AG09309 (cell line): ENCODE measurements at regions not wholly inside any gene's neighbourhood (a gene's known extent, or its start where the extent isn't known, plus 50 kb on each side); places are given as distances from the start of the nearest gene placed in this dataset.
"Not testable (repeated sequence)": the region's sequence is repeated elsewhere in the genome, so short reads cannot be mapped to it uniquely, and the experiment has no call there.

ENCODE experiments used
- DNase-seq: peaks from one replicate; pipeline ENCODE4 v3.0.0-alpha.2; 2010; ENCODE audit warnings: low read depth
- H3K4me3 ChIP-seq: 2 replicates; pipeline ENCODE4 v1.5.1; 2011; ENCODE audit warnings: mild to moderate bottlenecking, low read depth, low read length, moderate library complexity; ENCODE audit not compliant: control insufficient read depth
- TF ChIP-seq, protein P1 (sequence below): IDR thresholded peaks from 2 replicates; pipeline ENCODE4 v1.5.1; 2011; ENCODE audit warnings: mild to moderate bottlenecking, low read depth, low read length, inconsistent platforms; ENCODE audit not compliant: insufficient read depth, control insufficient read depth; ENCODE audit errors: missing control alignments

DNA sequence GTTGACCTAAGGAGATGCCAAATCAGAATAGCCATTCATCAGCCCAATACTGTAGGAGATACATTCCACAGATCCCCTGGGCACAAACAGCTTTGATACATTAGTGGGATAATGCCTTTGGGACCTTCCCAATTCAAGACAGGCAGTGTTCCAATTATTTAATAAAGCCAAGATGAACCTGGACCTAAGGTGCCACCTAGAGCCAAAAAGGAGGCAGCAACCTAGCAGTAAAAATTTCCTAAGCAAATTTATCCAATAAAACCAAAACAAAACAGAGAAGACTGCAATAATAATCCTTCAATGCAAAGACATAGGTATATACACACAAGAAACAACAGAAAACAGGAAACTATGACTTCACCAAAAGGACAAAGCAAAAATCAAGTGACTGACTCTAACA, 253.0 kb downstream of the HINT1 start:
- DNase-seq: no peak
- no peak overlapping the region for H3K4me3 ChIP-seq
- TF ChIP-seq, protein P1, sequence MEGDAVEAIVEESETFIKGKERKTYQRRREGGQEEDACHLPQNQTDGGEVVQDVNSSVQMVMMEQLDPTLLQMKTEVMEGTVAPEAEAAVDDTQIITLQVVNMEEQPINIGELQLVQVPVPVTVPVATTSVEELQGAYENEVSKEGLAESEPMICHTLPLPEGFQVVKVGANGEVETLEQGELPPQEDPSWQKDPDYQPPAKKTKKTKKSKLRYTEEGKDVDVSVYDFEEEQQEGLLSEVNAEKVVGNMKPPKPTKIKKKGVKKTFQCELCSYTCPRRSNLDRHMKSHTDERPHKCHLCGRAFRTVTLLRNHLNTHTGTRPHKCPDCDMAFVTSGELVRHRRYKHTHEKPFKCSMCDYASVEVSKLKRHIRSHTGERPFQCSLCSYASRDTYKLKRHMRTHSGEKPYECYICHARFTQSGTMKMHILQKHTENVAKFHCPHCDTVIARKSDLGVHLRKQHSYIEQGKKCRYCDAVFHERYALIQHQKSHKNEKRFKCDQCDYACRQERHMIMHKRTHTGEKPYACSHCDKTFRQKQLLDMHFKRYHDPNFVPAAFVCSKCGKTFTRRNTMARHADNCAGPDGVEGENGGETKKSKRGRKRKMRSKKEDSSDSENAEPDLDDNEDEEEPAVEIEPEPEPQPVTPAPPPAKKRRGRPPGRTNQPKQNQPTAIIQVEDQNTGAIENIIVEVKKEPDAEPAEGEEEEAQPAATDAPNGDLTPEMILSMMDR: no peak

DNA sequence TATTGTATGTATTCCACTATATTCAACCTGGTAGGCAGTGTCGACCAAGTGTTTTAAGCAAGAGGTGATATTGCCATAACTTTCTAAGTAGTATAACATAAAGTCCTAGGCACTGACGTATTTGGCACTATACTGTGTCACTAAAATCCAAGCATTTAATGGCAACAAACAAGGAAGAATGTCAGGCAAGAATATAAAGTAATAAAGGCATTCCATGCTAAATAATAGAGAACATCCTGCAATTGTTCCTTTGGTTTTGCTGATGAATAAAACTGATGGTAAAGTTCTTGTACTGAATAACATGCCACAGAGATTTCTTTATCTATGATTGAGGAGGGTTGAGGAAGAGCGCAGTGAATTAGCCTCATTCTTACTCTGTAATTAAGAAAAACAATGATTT, 256.9 kb downstream of the HINT1 start:
- TF ChIP-seq, protein P1: no peak

DNA sequence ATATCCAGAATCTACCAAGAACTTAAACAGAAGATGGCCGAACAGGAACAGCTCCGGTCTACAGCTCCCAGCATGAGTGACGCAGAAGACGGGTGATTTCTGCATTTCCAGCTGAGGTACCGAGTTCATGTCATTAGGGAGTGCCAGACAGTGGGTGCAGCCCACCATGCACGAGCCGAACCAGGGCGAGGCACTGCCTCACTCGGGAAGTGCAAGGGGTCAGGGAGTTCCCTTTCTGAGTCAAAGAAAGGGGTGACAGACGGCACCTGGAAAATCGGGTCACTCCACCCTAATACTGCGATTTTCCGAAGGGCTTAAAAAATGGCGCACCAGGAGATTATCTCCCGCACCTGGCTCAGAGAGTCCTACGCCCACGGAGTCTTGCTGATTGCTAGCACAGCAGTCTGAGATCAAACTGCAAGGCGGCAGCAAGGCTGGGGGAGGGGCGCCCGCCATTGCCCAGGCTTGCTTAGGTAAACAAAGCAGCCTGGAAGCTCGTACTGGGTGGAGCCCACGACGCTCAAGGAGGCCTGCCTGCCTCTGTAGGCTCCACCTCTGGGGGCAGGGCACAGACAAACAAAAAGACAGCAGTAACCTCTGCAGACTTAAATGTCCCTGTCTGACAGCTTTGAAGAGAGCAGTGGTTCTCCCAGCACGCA, 267.4 kb downstream of the HINT1 start:
- not testable (repeated sequence) for DNase-seq

More for the DNA sequence above, 256.9 kb downstream of the HINT1 start:
- no peak for DNase-seq
- H3K4me3 ChIP-seq: no peak overlapping the region

DNA sequence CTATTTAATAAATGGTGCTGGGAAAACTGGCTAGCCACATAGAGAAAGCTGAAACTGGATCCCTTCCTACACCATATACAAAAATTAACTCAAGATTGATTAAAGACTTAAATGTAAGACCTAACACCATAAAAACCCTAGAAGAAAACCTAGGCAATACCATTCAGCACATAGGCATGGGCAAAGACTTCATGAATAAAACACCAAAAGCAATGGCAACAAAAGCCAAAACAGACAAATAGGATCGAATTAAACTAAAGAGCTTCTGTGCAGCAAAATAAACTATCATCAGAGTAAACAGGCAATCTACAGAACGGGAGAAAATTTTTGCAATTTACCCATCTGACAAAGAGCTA, 267.9 kb downstream of the HINT1 start:
- not testable (repeated sequence) for DNase-seq, H3K4me3 ChIP-seq

More for the DNA sequence above, 267.4 kb downstream of the HINT1 start:
- not testable (repeated sequence) for H3K4me3 ChIP-seq

DNA sequence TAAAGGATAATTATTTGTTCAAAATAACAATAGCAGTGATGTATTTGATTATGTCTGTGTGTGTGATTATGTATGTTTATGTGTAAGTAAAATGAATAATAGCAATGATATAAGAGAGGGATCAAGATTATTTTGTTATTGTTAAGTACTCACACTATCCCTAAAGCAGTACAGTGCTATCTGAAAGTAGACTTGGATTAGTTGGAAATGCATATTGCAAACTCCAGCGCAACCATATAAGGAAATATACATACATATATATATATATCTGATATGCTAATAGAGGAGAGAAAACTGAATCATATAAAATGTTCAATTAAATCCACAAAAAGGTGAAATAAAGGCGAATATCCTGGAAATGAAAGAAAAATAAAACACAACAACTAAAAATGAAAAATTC, 268.4 kb downstream of the HINT1 start:
- TF ChIP-seq, protein P1: no peak
- DNase-seq: no peak
- no peak overlapping the region for H3K4me3 ChIP-seq

DNA sequence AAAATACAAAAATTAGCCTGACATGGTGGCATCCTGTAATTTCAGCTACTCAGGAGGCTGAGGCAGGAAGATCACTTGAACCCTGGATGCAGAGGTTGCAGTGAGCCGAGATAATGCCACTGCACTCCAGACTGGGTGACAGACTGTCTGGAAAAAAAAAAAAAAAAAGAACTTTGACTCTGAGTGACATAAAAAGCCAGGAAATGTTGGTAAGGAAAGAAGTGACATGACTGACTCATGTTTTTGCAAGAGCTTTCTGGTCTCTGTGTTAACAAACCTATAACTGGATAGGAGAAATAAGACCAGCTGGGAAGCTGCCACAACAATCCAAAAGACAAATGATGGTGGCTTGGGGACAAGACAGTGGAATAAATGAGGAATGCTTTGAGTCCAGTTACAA, 272.1 kb downstream of the HINT1 start:
- no peak for DNase-seq
- TF ChIP-seq, protein P1: no peak
- no peak overlapping the region for H3K4me3 ChIP-seq

DNA sequence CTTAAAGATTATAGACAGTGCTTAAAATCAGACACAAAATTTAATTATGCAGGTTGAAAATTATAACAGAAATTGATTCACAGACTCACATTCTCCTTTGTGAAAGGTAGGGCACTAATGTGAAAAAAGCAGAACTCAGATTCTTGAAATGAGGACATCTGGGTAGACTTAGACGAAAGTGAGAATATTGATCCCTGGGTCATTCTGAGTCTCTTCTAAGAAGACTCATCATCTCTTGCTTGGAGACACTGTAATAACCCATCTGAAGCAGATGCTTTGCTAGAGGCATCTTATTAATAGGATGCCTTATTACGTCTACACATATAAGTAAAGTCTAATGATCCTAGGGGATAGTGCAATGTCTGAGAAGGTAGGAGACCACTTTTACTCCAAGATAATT, 274.4 kb downstream of the HINT1 start:
- TF ChIP-seq, protein P1: no peak
- no peak overlapping the region for H3K4me3 ChIP-seq
- DNase-seq: no peak

DNA sequence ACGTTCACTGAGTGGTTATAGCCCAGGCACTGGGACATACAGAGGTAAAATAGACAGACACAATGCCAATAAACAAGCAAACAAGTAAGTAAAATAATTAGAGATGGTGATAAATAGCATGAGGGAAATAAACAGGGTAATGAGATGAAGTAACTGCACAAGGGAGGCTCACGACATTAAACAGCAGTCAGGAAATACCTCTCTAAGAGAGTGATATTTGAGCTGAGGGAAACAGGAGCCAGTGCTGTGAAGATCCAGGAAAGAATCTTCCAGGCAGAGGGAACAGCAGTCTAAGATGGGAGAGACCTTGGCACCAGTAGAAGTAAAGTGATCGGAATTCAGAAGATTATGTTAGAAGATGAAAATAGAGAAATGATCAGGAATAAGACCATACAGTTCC, 279.4 kb downstream of the HINT1 start:
- no peak for DNase-seq
- H3K4me3 ChIP-seq: no peak overlapping the region
- TF ChIP-seq, protein P1: no peak
